Fibroblast of upper back skin (primary cell): ENCODE measurements at regions not wholly inside any gene's neighbourhood (a gene's known extent, or its start where the extent isn't known, plus 50 kb on each side); places are given as distances from the start of the nearest gene placed in this dataset.

Source experiments
- DNase-seq: peaks from one replicate; pipeline ENCODE4 v3.0.0-alpha.2; 2013

GRCh38 chr20:39893003-39893685 is 795.9 kb downstream of the MAFB start:
- peak; percentile 89 for DNase-seq

GRCh38 chr20:39890697-39891096 is 798.3 kb downstream of the MAFB start:
- DNase-seq: no peak

- DNase-seq: no peak
Measured at GRCh38 chr20:39888310-39888709, 800.7 kb downstream of the MAFB start.

- DNase-seq: no peak
Measured at GRCh38 chr20:39886650-39887190, 802.3 kb downstream of the MAFB start.

GRCh38 chr20:39885975-39886649 is 802.9 kb downstream of the MAFB start:
- DNase-seq: peak; percentile 92

- DNase-seq: no peak
Measured at GRCh38 chr20:39882806-39883205, 806.2 kb downstream of the MAFB start.

GRCh38 chr20:39880890-39881289 is 808.1 kb downstream of the MAFB start:
- peak; percentile 37 for DNase-seq

GRCh38 chr20:39879296-39879695 is 809.7 kb downstream of the MAFB start:
- DNase-seq: peak; percentile 62

- peak; percentile 33 for DNase-seq
Measured at GRCh38 chr20:39878809-39879208, 810.2 kb downstream of the MAFB start.

- DNase-seq: no peak
Measured at GRCh38 chr20:39878320-39878719, 810.7 kb downstream of the MAFB start.

GRCh38 chr20:39877788-39878187 is 811.2 kb downstream of the MAFB start:
- DNase-seq: no peak

GRCh38 chr20:39876976-39877635 is 811.9 kb downstream of the MAFB start:
- no peak for DNase-seq

GRCh38 chr20:39875492-39876110 is 813.4 kb downstream of the MAFB start:
- DNase-seq: no peak

- peak; percentile 83 for DNase-seq
Measured at GRCh38 chr20:39874049-39874893, 814.8 kb downstream of the MAFB start.

GRCh38 chr20:39873286-39873685 is 815.8 kb downstream of the MAFB start:
- DNase-seq: no peak

- DNase-seq: no peak
Measured at GRCh38 chr20:39871013-39871412, 818.0 kb downstream of the MAFB start.

- no peak for DNase-seq
Measured at GRCh38 chr20:39865446-39865845, 823.6 kb downstream of the MAFB start.

GRCh38 chr20:39862470-39862891 is 826.6 kb downstream of the MAFB start:
- peak; percentile 42 for DNase-seq

GRCh38 chr20:39861381-39861780 is 827.7 kb downstream of the MAFB start:
- no peak for DNase-seq

GRCh38 chr20:39857835-39858234 is 831.2 kb downstream of the MAFB start:
- no peak for DNase-seq

- DNase-seq: no peak
Measured at GRCh38 chr20:39857187-39857586, 831.8 kb downstream of the MAFB start.

- DNase-seq: no peak
Measured at GRCh38 chr20:39855799-39856198, 833.2 kb downstream of the MAFB start.
